Astrocyte (in vitro differentiated cells and primary cell): ENCODE measurements at regions not wholly inside any gene's neighbourhood (a gene's known extent, or its start where the extent isn't known, plus 50 kb on each side); places are given as distances from the start of the nearest gene placed in this dataset.

Experiments used
- EZH2 ChIP-seq: IDR thresholded peaks from 2 replicates; pipeline ENCODE4 v1.6.1; 2012; ENCODE audit warnings: mild to moderate bottlenecking, low read length, inconsistent platforms; ENCODE audit not compliant: insufficient read depth
- TF ChIP-seq, protein P1 (sequence below): IDR thresholded peaks from 2 replicates; pipeline ENCODE4 v1.5.1; 2011; ENCODE audit warnings: low read depth, mild to moderate bottlenecking, inconsistent platforms, low read length, moderate library complexity; ENCODE audit not compliant: insufficient read depth

GRCh38 chr1:193736507-193736906 lies 550.1 kb upstream of the B3GALT2 start:
- TF ChIP-seq, protein P1, sequence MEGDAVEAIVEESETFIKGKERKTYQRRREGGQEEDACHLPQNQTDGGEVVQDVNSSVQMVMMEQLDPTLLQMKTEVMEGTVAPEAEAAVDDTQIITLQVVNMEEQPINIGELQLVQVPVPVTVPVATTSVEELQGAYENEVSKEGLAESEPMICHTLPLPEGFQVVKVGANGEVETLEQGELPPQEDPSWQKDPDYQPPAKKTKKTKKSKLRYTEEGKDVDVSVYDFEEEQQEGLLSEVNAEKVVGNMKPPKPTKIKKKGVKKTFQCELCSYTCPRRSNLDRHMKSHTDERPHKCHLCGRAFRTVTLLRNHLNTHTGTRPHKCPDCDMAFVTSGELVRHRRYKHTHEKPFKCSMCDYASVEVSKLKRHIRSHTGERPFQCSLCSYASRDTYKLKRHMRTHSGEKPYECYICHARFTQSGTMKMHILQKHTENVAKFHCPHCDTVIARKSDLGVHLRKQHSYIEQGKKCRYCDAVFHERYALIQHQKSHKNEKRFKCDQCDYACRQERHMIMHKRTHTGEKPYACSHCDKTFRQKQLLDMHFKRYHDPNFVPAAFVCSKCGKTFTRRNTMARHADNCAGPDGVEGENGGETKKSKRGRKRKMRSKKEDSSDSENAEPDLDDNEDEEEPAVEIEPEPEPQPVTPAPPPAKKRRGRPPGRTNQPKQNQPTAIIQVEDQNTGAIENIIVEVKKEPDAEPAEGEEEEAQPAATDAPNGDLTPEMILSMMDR = no peak
- TF ChIP-seq EZH2 = no peak
